Kidney (tissue), 13 donors: ENCODE measurements at regions not wholly inside any gene's neighbourhood (a gene's known extent, or its start where the extent isn't known, plus 50 kb on each side); places are given as distances from the start of the nearest gene placed in this dataset.
"Not testable (repeated sequence)": the region's sequence is repeated elsewhere in the genome, so short reads cannot be mapped to it uniquely, and the experiment has no call there.

Experiments used
- DNase-seq, 5 donors: peaks; one replicate each; pipeline ENCODE4 v3.0.0-alpha.2; 2013 to 2020
- FAIRE-seq: peaks from 2 replicates; lab custom pipeline; 2012; peaks lifted over from hg19 to GRCh38; lab: Jason Lieb, UNC
- H3K27ac ChIP-seq, 2 donors: one replicate each; pipeline ENCODE4 v1.7.0; 2013; ENCODE audit warnings: low read depth in 2 of 2, low read length in 2 of 2, inconsistent platforms in 1 of 2
- H3K27me3 ChIP-seq: one replicate; pipeline ENCODE4 v1.7.1; 2013; ENCODE audit warnings: low read length, inconsistent platforms; ENCODE audit not compliant: control insufficient read depth, insufficient read depth
- H3K36me3 ChIP-seq, 3 donors: one replicate each; pipeline versions ENCODE4 v1.7.0 to v1.7.1; 2013; ENCODE audit warnings: low read length in 3 of 3, control low read depth in 1 of 3, inconsistent platforms in 1 of 3; ENCODE audit not compliant: insufficient read depth in 3 of 3, control insufficient read depth in 2 of 3
- H3K4me1 ChIP-seq, 3 donors: one replicate each; pipeline versions ENCODE4 v1.7.0 to v1.7.1; 2013; ENCODE audit warnings: low read length in 3 of 3, inconsistent platforms in 1 of 3, low read depth in 1 of 3; ENCODE audit not compliant: control insufficient read depth in 2 of 3, insufficient read depth in 2 of 3
- H3K4me3 ChIP-seq, 3 donors: one replicate each; pipeline versions ENCODE4 v1.7.0 to v1.8.1; 2013; ENCODE audit warnings: low read length in 3 of 3, control low read depth in 1 of 3, inconsistent platforms in 1 of 3
- H3K9ac ChIP-seq, 3 donors: one replicate each; pipeline versions ENCODE4 v1.7.0 to v1.7.1; 2013; ENCODE audit warnings: low read length in 3 of 3, control low read depth in 1 of 3, inconsistent platforms in 1 of 3
- H3K9me3 ChIP-seq, 3 donors: one replicate each; pipeline versions ENCODE4 v1.7.0 to v1.7.1; 2013; ENCODE audit warnings: low read length in 3 of 3, control low read depth in 1 of 3, inconsistent platforms in 1 of 3; ENCODE audit not compliant: control insufficient read depth in 2 of 3, insufficient read depth in 1 of 3
- intact Hi-C: fragments of 100-400 bp; cut with DNase I; formaldehyde crosslinking; loops from one replicate; pipeline ENCODE4 v1.11.1; 2022
- TF ChIP-seq, protein P1 (sequence below): IDR thresholded peaks from 3 replicates; pipeline ENCODE4 v1.5.1; 2012; ENCODE audit warnings: mild to moderate bottlenecking, moderate library complexity, borderline replicate concordance; ENCODE audit not compliant: insufficient read depth; ENCODE audit errors: extremely low read depth
- donor health status: control.
- donor health status: control.
- donor health status: control.
- donor health status: control.
- donor health status: control.
- donor health status: DM: yes; HTN: yes; CAD: no.
- donor health status: Normal renal cell carcinoma (clear cell type).

GRCh38 chr9:102164247-102164646, 425.8 kb upstream of the GRIN3A start:
- Histone ChIP-seq H3K27me3 (no peaks in the 10 kb centered on the region), H3K27ac (no peak overlapping the region), H3K4me3 (no peak overlapping the region), H3K36me3 (no peaks in the 10 kb centered on the region), H3K4me1 (no peaks in the 10 kb centered on the region), H3K9ac (no peak overlapping the region), H3K9me3 (no peaks in the 10 kb centered on the region)
- TF ChIP-seq, protein P1, sequence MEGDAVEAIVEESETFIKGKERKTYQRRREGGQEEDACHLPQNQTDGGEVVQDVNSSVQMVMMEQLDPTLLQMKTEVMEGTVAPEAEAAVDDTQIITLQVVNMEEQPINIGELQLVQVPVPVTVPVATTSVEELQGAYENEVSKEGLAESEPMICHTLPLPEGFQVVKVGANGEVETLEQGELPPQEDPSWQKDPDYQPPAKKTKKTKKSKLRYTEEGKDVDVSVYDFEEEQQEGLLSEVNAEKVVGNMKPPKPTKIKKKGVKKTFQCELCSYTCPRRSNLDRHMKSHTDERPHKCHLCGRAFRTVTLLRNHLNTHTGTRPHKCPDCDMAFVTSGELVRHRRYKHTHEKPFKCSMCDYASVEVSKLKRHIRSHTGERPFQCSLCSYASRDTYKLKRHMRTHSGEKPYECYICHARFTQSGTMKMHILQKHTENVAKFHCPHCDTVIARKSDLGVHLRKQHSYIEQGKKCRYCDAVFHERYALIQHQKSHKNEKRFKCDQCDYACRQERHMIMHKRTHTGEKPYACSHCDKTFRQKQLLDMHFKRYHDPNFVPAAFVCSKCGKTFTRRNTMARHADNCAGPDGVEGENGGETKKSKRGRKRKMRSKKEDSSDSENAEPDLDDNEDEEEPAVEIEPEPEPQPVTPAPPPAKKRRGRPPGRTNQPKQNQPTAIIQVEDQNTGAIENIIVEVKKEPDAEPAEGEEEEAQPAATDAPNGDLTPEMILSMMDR: no peak
- FAIRE-seq (no peak), DNase-seq (no peak)
- intact Hi-C loops: no loop called here

DNA sequence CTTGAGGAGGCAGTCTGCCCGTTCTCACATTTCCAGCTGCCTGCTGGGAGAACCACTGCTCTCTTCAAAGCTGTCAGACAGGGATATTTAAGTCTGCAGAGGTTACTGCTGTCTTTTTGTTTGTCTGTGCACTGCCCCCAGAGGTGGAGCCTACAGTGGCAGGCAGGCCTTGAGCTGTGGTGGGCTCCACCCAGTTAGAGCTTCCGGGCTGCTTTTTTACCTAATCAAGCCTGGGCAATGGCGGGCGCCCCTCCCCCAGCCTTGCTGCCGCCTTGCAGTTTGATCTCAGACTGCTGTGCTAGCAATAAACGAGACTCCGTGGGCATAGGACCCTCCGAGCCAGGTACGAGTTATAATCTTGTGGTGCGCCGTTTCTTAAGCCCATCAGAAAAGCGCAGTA, 414.6 kb upstream of the GRIN3A start:
- intact Hi-C loops, DNase-seq, FAIRE-seq, H3K27ac ChIP-seq, H3K9ac ChIP-seq, H3K9me3 ChIP-seq, H3K4me1 ChIP-seq, H3K36me3 ChIP-seq, H3K27me3 ChIP-seq, H3K4me3 ChIP-seq: not testable (repeated sequence)

DNA sequence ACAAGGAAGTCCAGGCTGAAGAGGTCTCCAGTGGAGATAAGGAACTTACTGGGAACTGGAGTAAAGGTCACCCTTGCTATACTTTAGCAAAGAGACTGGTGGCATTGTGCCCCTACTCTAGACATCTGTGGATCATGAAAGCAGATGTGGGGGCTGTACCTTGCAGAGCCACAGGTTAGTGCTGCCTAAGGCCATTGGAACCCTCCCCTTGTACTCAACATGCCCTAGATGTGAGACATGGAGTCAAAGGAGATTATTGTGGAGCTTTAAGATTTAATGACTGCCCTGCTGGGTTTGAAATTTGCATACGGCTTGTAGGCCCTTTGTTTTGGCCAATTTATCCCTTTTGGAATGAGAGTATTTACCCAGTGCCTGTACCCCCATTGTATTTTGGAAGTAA, 397.3 kb upstream of the GRIN3A start:
- Histone ChIP-seq H3K9ac (no peak overlapping the region), H3K27ac (no peak overlapping the region), H3K36me3 (no peaks in the 10 kb centered on the region), H3K4me1 (no peaks in the 10 kb centered on the region), H3K4me3 (no peak overlapping the region), H3K27me3 (no peaks in the 10 kb centered on the region), H3K9me3 (no peaks in the 10 kb centered on the region)
- intact Hi-C loops: no loop called here
- no peak for DNase-seq
- FAIRE-seq: no peak
- TF ChIP-seq, protein P1: no peak

DNA sequence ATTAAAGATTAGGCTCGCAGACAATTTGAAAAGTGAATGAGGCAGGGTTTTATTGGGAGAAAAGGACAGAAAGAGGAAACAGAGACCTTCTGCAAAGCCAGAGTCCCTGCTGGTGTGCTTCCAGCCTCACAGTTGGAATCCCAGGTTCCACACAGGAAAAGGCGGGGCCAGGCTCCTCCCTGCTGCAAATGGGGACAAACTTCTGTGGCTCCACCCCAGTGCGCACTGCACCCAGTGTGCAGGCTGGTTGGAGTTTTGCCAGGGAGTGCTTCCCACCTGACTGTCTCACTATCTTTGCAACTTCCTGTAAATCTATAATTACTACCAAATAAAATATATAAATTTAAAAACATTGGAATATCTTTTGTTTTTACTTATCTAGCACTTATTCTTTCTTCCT, 386.0 kb upstream of the GRIN3A start:
- H3K4me3 ChIP-seq: no peak overlapping the region
- intact Hi-C loops: no loop called here
- no peaks in the 10 kb centered on the region for H3K36me3 ChIP-seq
- DNase-seq (no peak), FAIRE-seq (no peak)
- H3K27ac ChIP-seq: no peak overlapping the region
- no peaks in the 10 kb centered on the region for H3K27me3 ChIP-seq
- TF ChIP-seq, protein P1: no peak
- no peaks in the 10 kb centered on the region for H3K4me1 ChIP-seq
- H3K9me3 ChIP-seq: no peaks in the 10 kb centered on the region
- no peak overlapping the region for H3K9ac ChIP-seq
